Activated CD8-positive, alpha-beta T cell treated with anti-CD3 and anti-CD28 coated beads for 36 hours (primary cell): ENCODE measurements at regions not wholly inside any gene's neighbourhood (a gene's known extent, or its start where the extent isn't known, plus 50 kb on each side); places are given as distances from the start of the nearest gene placed in this dataset.

Experiments
- ATAC-seq: fragments of 200-7000 bp; cut with Tn5 transposase; one replicate; pipeline ENCODE4 v1.10.0; 2021; ENCODE audit warnings: mild to moderate bottlenecking, moderate library complexity
- CTCF ChIA-PET: fragments of 350-600 bp; sonication (Branson Sonifier 250); formaldehyde crosslinking; loops from one replicate; lab custom pipeline; 2021; ENCODE audit warnings: antibody characterized with exemption; lab: Charles Lee
- POLR2A ChIA-PET: fragments of 350-600 bp; sonication (Branson Sonifier 250); formaldehyde crosslinking; loops from one replicate; lab custom pipeline; 2021; ENCODE audit warnings: antibody characterized with exemption; lab: Charles Lee
- DNase-seq: peaks from one replicate; pipeline ENCODE4 v3.0.0-alpha.2; 2020
- H3K27ac Mint-ChIP-seq: one replicate; pipeline ENCODE4 v1.8.0; 2021; ENCODE audit warnings: mild to moderate bottlenecking, mixed read lengths
- H3K27me3 Mint-ChIP-seq: one replicate; pipeline ENCODE4 v1.8.0; 2021; ENCODE audit warnings: mixed read lengths
- H3K36me3 Mint-ChIP-seq: one replicate; pipeline ENCODE4 v1.8.0; 2021; ENCODE audit warnings: low read depth, mixed read lengths
- H3K4me1 Mint-ChIP-seq: one replicate; pipeline ENCODE4 v1.8.0; 2021; ENCODE audit warnings: low read depth, mixed read lengths
- H3K4me3 Mint-ChIP-seq: one replicate; pipeline ENCODE4 v1.8.0; 2021; ENCODE audit warnings: mild to moderate bottlenecking, moderate library complexity, mixed read lengths
- H3K9me3 Mint-ChIP-seq: one replicate; pipeline ENCODE4 v1.8.0; 2021; ENCODE audit warnings: mixed read lengths
- intact Hi-C: fragments of 100-400 bp; cut with micrococcal nuclease; formaldehyde crosslinking; loops from one replicate; pipeline ENCODE4 v1.10.0; 2022
- TF ChIP-seq, protein P1 (sequence below): fragments of 200-600 bp; IDR thresholded peaks from one replicate; pipeline ENCODE4 v1.8.0; 2022; ENCODE audit warnings: antibody characterized with exemption, mild to moderate bottlenecking

GRCh38 chr3:87498358-87499080 lies 222.1 kb upstream of the POU1F1 start:
- TF ChIP-seq, protein P1, sequence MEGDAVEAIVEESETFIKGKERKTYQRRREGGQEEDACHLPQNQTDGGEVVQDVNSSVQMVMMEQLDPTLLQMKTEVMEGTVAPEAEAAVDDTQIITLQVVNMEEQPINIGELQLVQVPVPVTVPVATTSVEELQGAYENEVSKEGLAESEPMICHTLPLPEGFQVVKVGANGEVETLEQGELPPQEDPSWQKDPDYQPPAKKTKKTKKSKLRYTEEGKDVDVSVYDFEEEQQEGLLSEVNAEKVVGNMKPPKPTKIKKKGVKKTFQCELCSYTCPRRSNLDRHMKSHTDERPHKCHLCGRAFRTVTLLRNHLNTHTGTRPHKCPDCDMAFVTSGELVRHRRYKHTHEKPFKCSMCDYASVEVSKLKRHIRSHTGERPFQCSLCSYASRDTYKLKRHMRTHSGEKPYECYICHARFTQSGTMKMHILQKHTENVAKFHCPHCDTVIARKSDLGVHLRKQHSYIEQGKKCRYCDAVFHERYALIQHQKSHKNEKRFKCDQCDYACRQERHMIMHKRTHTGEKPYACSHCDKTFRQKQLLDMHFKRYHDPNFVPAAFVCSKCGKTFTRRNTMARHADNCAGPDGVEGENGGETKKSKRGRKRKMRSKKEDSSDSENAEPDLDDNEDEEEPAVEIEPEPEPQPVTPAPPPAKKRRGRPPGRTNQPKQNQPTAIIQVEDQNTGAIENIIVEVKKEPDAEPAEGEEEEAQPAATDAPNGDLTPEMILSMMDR, result no peak
- ATAC-seq, result no peak

DNA sequence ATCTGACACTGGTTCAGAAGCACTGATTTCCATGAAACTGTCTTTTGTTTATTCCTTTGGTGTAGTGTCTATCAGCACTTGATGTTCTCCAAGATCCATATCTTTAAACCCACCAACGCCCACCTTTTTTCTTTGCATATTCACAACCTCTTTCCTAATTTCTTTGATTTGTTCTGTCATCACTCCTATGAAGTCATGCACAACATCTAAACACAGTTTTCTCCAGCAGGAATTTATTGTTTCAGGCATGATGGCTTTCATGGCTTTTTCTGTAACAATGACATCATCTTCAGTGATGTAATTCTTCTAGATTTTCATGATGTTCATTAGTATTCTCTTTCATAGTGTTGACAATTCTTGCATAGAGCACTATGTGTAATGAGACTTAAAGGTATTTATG lies 219.6 kb upstream of the POU1F1 start:
- POLR2A ChIA-PET, result no interaction called here
- no peak for ATAC-seq
- Mint-ChIP-seq H3K36me3 (no peaks in the 10 kb centered on the region), H3K27ac (no peak overlapping the region), H3K4me1 (no peaks in the 10 kb centered on the region), H3K4me3 (no peak overlapping the region), H3K27me3 (no peaks in the 10 kb centered on the region), H3K9me3 (no peaks in the 10 kb centered on the region)
- TF ChIP-seq, protein P1, result no peak
- no peak for DNase-seq
- intact Hi-C loops, result no loop called here
- CTCF ChIA-PET, result no interaction called here

More at GRCh38 chr3:87498358-87499080, 222.1 kb upstream of the POU1F1 start:
- intact Hi-C loops, result no loop called here
- H3K27me3 Mint-ChIP-seq, result no peaks in the 10 kb centered on the region
- no peak overlapping the region for H3K27ac Mint-ChIP-seq
- no peak for DNase-seq
- ChIA-PET POLR2A (no interaction called here), CTCF (no interaction called here)
- H3K36me3 Mint-ChIP-seq, result no peaks in the 10 kb centered on the region
- no peak overlapping the region for H3K4me3 Mint-ChIP-seq
- no peaks in the 10 kb centered on the region for H3K4me1 Mint-ChIP-seq
- no peaks in the 10 kb centered on the region for H3K9me3 Mint-ChIP-seq

GRCh38 chr3:87494264-87494663 lies 217.9 kb upstream of the POU1F1 start:
- H3K36me3 Mint-ChIP-seq, result no peaks in the 10 kb centered on the region
- no peak overlapping the region for H3K27ac Mint-ChIP-seq
- no peak overlapping the region for H3K4me3 Mint-ChIP-seq
- no peaks in the 10 kb centered on the region for H3K9me3 Mint-ChIP-seq
- no peaks in the 10 kb centered on the region for H3K27me3 Mint-ChIP-seq
- intact Hi-C loops, result no loop called here
- TF ChIP-seq, protein P1, result no peak
- no peak for ATAC-seq
- H3K4me1 Mint-ChIP-seq, result no peaks in the 10 kb centered on the region
- POLR2A ChIA-PET, result no interaction called here
- CTCF ChIA-PET, result no interaction called here
- DNase-seq, result no peak

DNA sequence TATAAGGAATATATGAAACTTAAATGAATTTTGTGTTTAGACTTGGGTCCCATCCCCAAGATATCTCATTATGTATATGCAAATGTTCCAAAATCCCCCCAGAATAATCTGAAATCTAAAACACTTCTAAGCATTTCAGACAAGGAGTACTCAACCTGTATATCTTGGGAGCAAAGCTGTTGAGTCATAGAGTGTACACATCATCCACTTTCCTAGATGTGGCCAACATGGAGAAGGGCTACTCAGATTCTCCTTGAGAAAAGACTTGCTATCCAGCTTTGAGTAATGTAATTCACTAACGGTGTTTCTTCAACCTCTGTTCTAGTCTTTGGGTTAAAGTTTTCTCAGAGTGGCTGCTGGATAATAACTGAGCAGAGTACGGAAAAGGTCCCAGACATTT lies 215.5 kb upstream of the POU1F1 start:
- Mint-ChIP-seq H3K9me3 (no peaks in the 10 kb centered on the region), H3K36me3 (no peaks in the 10 kb centered on the region), H3K27ac (no peak overlapping the region), H3K27me3 (no peaks in the 10 kb centered on the region), H3K4me3 (no peak overlapping the region), H3K4me1 (no peaks in the 10 kb centered on the region)
- DNase-seq, result no peak
- POLR2A ChIA-PET, result no interaction called here
- CTCF ChIA-PET, result no interaction called here
- TF ChIP-seq, protein P1, result no peak
- no peak for ATAC-seq
- intact Hi-C loops, result no loop called here

DNA sequence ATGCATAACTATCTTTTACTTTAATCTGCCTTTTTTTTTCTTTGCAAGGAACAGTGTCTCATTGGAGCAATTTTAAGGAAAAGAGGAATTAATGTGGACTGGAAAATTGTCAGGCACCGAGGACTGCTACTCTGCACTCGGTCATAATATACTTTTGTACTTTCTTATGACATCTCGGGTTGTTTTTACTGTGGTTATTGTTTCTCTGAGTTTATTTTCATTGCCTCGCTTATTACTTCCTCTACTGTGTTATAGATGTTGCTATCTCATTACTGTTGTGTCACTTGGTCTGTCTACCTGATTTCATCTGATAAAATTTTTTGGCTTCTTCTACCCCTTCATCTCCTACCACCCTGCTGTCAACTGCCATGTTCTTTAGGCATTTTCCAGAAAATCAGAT lies 213.5 kb upstream of the POU1F1 start:
- DNase-seq (no peak), ATAC-seq (no peak)
- CTCF ChIA-PET, result no interaction called here
- Mint-ChIP-seq H3K4me3 (no peak overlapping the region), H3K27me3 (no peaks in the 10 kb centered on the region), H3K27ac (no peak overlapping the region), H3K9me3 (peaks cover 2% of the 10 kb centered on the region), H3K4me1 (no peaks in the 10 kb centered on the region), H3K36me3 (no peaks in the 10 kb centered on the region)
- TF ChIP-seq, protein P1, result no peak
- intact Hi-C loops, result no loop called here
- POLR2A ChIA-PET, result no interaction called here
